ENCODE measurements at regions not wholly inside any gene's neighbourhood (a gene's known extent, or its start where the extent isn't known, plus 50 kb on each side); places are given as distances from the start of the nearest gene placed in this dataset.
"Not testable (repeated sequence)": the region's sequence is repeated elsewhere in the genome, so short reads cannot be mapped to it uniquely, and the experiment has no call there.

- no peaks in the 10 kb centered on the region for H3K36me3 ChIP-seq (ENCODE audit: insufficient read depth in 1 of 2, low read depth in 1 of 2)
- no peak for DNase-seq
- 66 to 80% (median 75%) methylated on average over 7 of the region's 7 CpGs for WGBS, 3 donors
- H3K27ac ChIP-seq, result no peak overlapping the region
- no peak overlapping the region for H3K4me3 ChIP-seq
- no peaks in the 10 kb centered on the region for H3K9me3 ChIP-seq
- TF ChIP-seq CTCF (IDR thresholded peaks at IDR 0.05), result no peak
- intact Hi-C loops (cut with DNase I), result no loop called here
- peaks cover 4 to 28% (median 15%) of the 10 kb centered on the region in 3 donors for H3K27me3 ChIP-seq (ENCODE audit: insufficient read depth in 3 of 3, low read length in 2 of 3)
- H3K4me1 ChIP-seq, result no peaks in the 10 kb centered on the region
- no peak for ATAC-seq
Measured at GRCh38 chr10:42896735-42897134, 114.1 kb downstream of the BMS1 start.

GRCh38 chr10:42898037-42898960, 115.7 kb downstream of the BMS1 start:
- Histone ChIP-seq H3K36me3 (ENCODE audit: insufficient read depth in 1 of 2, low read depth in 1 of 2) (no peaks in the 10 kb centered on the region), H3K27me3 (ENCODE audit: insufficient read depth in 3 of 3, low read length in 2 of 3) (peaks cover 4 to 28% (median 15%) of the 10 kb centered on the region in 3 donors), H3K4me3 (no peak overlapping the region), H3K9me3 (no peaks in the 10 kb centered on the region), H3K4me1 (no peaks in the 10 kb centered on the region), H3K27ac (no peak overlapping the region)
- intact Hi-C loops (cut with DNase I), result no loop called here
- WGBS, 3 donors, result 14 to 20% (median 17%) methylated on average over 77 to 83 of the region's 83 CpGs
- DNase-seq, result no peak
- no peak for TF ChIP-seq CTCF (IDR thresholded peaks at IDR 0.05)
- no peak for ATAC-seq

- Histone ChIP-seq H3K27me3 (ENCODE audit: insufficient read depth in 3 of 3, low read length in 2 of 3) (peaks cover 4 to 28% (median 15%) of the 10 kb centered on the region in 3 donors), H3K9me3 (no peaks in the 10 kb centered on the region), H3K36me3 (ENCODE audit: insufficient read depth in 1 of 2, low read depth in 1 of 2) (no peaks in the 10 kb centered on the region), H3K4me1 (no peaks in the 10 kb centered on the region), H3K4me3 (no peak overlapping the region), H3K27ac (no peak overlapping the region)
- DNase-seq (no peak), ATAC-seq (no peak)
- WGBS, 3 donors, result 89 to 91% (median 89%) methylated on average over 17 of the region's 17 CpGs
- intact Hi-C loops (cut with DNase I), result no loop called here
- TF ChIP-seq CTCF (IDR thresholded peaks at IDR 0.05), result no peak
Measured at GRCh38 chr10:42899036-42899435, 116.4 kb downstream of the BMS1 start.

GRCh38 chr10:42900346-42900745, 117.8 kb downstream of the BMS1 start:
- 90 to 100% (median 93%) methylated on average over 1 to 24 of the region's 24 CpGs for WGBS, 3 donors
- not testable (repeated sequence) for H3K9me3 ChIP-seq, ATAC-seq

GRCh38 chr10:42911359-42911758, 128.8 kb downstream of the BMS1 start:
- H3K36me3 ChIP-seq (ENCODE audit: insufficient read depth in 1 of 2, low read depth in 1 of 2), result no peaks in the 10 kb centered on the region
- H3K4me3 ChIP-seq, result no peak overlapping the region
- intact Hi-C loops (cut with DNase I), result no loop called here
- 76 to 89% (median 84%) methylated on average over 2 of the region's 2 CpGs for WGBS, 3 donors
- ATAC-seq (no peak), DNase-seq (no peak)
- no peaks in the 10 kb centered on the region for H3K27me3 ChIP-seq (ENCODE audit: insufficient read depth in 3 of 3, low read length in 2 of 3)
- H3K27ac ChIP-seq, result no peak overlapping the region
- peaks cover 8% of the 10 kb centered on the region for H3K9me3 ChIP-seq
- no peaks in the 10 kb centered on the region for H3K4me1 ChIP-seq
- TF ChIP-seq CTCF (IDR thresholded peaks at IDR 0.05), result no peak

More at GRCh38 chr10:42900346-42900745, 117.8 kb downstream of the BMS1 start:
- H3K4me1 ChIP-seq; H3K36me3 ChIP-seq (ENCODE audit: insufficient read depth in 1 of 2, low read depth in 1 of 2); DNase-seq; intact Hi-C loops (cut with DNase I); H3K27ac ChIP-seq; H3K4me3 ChIP-seq: not testable (repeated sequence)
- H3K27me3 ChIP-seq (ENCODE audit: insufficient read depth in 3 of 3, low read length in 2 of 3), result peaks cover 4 to 28% (median 15%) of the 10 kb centered on the region in 3 donors

All from psoas muscle (tissue), 7 donors.